Neural progenitor cell (in vitro differentiated cells): ENCODE measurements at regions not wholly inside any gene's neighbourhood (a gene's known extent, or its start where the extent isn't known, plus 50 kb on each side); places are given as distances from the start of the nearest gene placed in this dataset.

ENCODE experiments used
- DNase-seq: peaks from one replicate; pipeline ENCODE4 v3.0.0-alpha.2; 2016; ENCODE audit warnings: low spot score
- H2AFZ ChIP-seq: fragments of 200-600 bp; sonication (generic); replicated peaks from 2 replicates; pipeline ENCODE4 v1.6.1; 2016; ENCODE audit warnings: antibody characterized with exemption
- H3F3A ChIP-seq: fragments of 200-600 bp; sonication (generic); 2 replicates; pipeline ENCODE4 v1.6.1; 2016; ENCODE audit warnings: antibody characterized with exemption, low read depth
- H3K27ac ChIP-seq: fragments of 200-600 bp; sonication (generic); 2 replicates; pipeline ENCODE4 v1.5.1; 2016; ENCODE audit warnings: mild to moderate bottlenecking
- H3K27me3 ChIP-seq: fragments of 200-600 bp; sonication (generic); 2 replicates; pipeline ENCODE4 v1.6.1; 2016; ENCODE audit warnings: mild to moderate bottlenecking, moderate library complexity
- H3K36me3 ChIP-seq: fragments of 200-600 bp; sonication (generic); 2 replicates; pipeline ENCODE4 v1.5.1; 2016
- H3K4me1 ChIP-seq: fragments of 200-600 bp; sonication (generic); 2 replicates; pipeline ENCODE4 v1.6.1; 2016; ENCODE audit warnings: mixed run types
- H3K4me2 ChIP-seq: fragments of 200-600 bp; sonication (generic); 2 replicates; pipeline ENCODE4 v1.6.1; 2016
- H3K4me3 ChIP-seq: fragments of 200-600 bp; sonication (generic); 2 replicates; pipeline ENCODE4 v1.5.1; 2016
- H3K79me2 ChIP-seq: fragments of 200-600 bp; sonication (generic); 2 replicates; pipeline ENCODE4 v1.6.1; 2016; ENCODE audit warnings: low read depth
- H3K9ac ChIP-seq: fragments of 200-600 bp; sonication (generic); 2 replicates; pipeline ENCODE4 v1.6.1; 2016
- H3K9me3 ChIP-seq: fragments of 200-600 bp; sonication (generic); 2 replicates; pipeline ENCODE4 v1.5.1; 2016; ENCODE audit warnings: low read depth
- H4K20me1 ChIP-seq: fragments of 200-600 bp; sonication (generic); 2 replicates; pipeline ENCODE4 v1.6.1; 2016; ENCODE audit warnings: low read depth
- H3K27ac Mint-ChIP-seq: 3 replicates; pipeline ENCODE4 v1.8.0; 2021; ENCODE audit warnings: mixed read lengths
- H3K27me3 Mint-ChIP-seq: 2 replicates; pipeline ENCODE4 v1.8.0; 2022; ENCODE audit warnings: low read depth, mild to moderate bottlenecking, inconsistent platforms, moderate library complexity, mixed read lengths; ENCODE audit not compliant: insufficient read depth
- H3K36me3 Mint-ChIP-seq: 3 replicates; pipeline ENCODE4 v1.8.0; 2021; ENCODE audit warnings: mixed read lengths
- H3K4me1 Mint-ChIP-seq: 3 replicates; pipeline ENCODE4 v1.8.0; 2021; ENCODE audit warnings: mixed read lengths
- H3K4me3 Mint-ChIP-seq: 3 replicates; pipeline ENCODE4 v1.8.0; 2021; ENCODE audit warnings: mild to moderate bottlenecking, moderate library complexity, mixed read lengths
- H3K9me3 Mint-ChIP-seq: 3 replicates; pipeline ENCODE4 v1.8.0; 2020; ENCODE audit warnings: mixed read lengths
- CTCF ChIP-seq: fragments of 200-600 bp; sonication (generic); IDR thresholded peaks from 2 replicates; pipeline ENCODE4 v1.5.1; 2017; ENCODE audit warnings: antibody characterized with exemption, mild to moderate bottlenecking
- EZH2 ChIP-seq: fragments of 200-600 bp; sonication (generic); IDR thresholded peaks from 2 replicates; pipeline ENCODE4 v1.6.1; 2017; ENCODE audit warnings: antibody characterized with exemption, mild to moderate bottlenecking, moderate library complexity
- EZH2phosphoT487 ChIP-seq: fragments of 200-600 bp; sonication (generic); IDR thresholded peaks from 2 replicates; pipeline ENCODE4 v1.6.1; 2017; ENCODE audit warnings: antibody characterized with exemption

- no peak overlapping the region for H3K4me2 ChIP-seq
- no peaks in the 10 kb centered on the region for H3K27me3 Mint-ChIP-seq
- H3K4me1 ChIP-seq: no peaks in the 10 kb centered on the region
Measured at GRCh38 chr12:118747771-118748170, 233.6 kb upstream of the SRRM4 start.

GRCh38 chr12:118748478-118749380 lies 232.6 kb upstream of the SRRM4 start:
- no peak overlapping the region for H3K27ac Mint-ChIP-seq
- H3K4me1 Mint-ChIP-seq: no peaks in the 10 kb centered on the region
- Histone ChIP-seq H3K4me2 (no peak overlapping the region), H3K27me3 (no peaks in the 10 kb centered on the region), H3K27ac (no peak overlapping the region), H3K79me2 (no peaks in the 10 kb centered on the region), H3K4me1 (no peaks in the 10 kb centered on the region), H3K36me3 (no peaks in the 10 kb centered on the region), H2AFZ (no peak overlapping the region), H3F3A (no peaks in the 10 kb centered on the region), H4K20me1 (no peaks in the 10 kb centered on the region), H3K9ac (no peak overlapping the region), H3K9me3 (no peaks in the 10 kb centered on the region), H3K4me3 (no peak overlapping the region)
- H3K4me3 Mint-ChIP-seq: no peak overlapping the region
- H3K9me3 Mint-ChIP-seq: no peaks in the 10 kb centered on the region
- no peak for DNase-seq
- TF ChIP-seq CTCF (no peak), EZH2 (no peak), EZH2phosphoT487 (no peak)
- no peaks in the 10 kb centered on the region for H3K27me3 Mint-ChIP-seq
- no peaks in the 10 kb centered on the region for H3K36me3 Mint-ChIP-seq

More at GRCh38 chr12:118747771-118748170, 233.6 kb upstream of the SRRM4 start:
- H3K27ac ChIP-seq: no peak overlapping the region
- no peaks in the 10 kb centered on the region for H3K27me3 ChIP-seq
- DNase-seq: no peak
- H3K36me3 ChIP-seq: no peaks in the 10 kb centered on the region
- no peaks in the 10 kb centered on the region for H3F3A ChIP-seq
- no peak overlapping the region for H3K9ac ChIP-seq
- no peak for TF ChIP-seq EZH2phosphoT487
- no peak for TF ChIP-seq CTCF
- no peak for TF ChIP-seq EZH2
- H3K79me2 ChIP-seq: no peaks in the 10 kb centered on the region
- no peak overlapping the region for H3K4me3 Mint-ChIP-seq
- H3K4me1 Mint-ChIP-seq: no peaks in the 10 kb centered on the region
- H3K9me3 ChIP-seq: no peaks in the 10 kb centered on the region
- no peaks in the 10 kb centered on the region for H3K9me3 Mint-ChIP-seq
- no peaks in the 10 kb centered on the region for H3K36me3 Mint-ChIP-seq
- H2AFZ ChIP-seq: no peak overlapping the region
- H3K4me3 ChIP-seq: no peak overlapping the region
- H4K20me1 ChIP-seq: no peaks in the 10 kb centered on the region
- H3K27ac Mint-ChIP-seq: no peak overlapping the region

- Mint-ChIP-seq H3K27ac (no peak overlapping the region), H3K36me3 (no peaks in the 10 kb centered on the region), H3K9me3 (no peaks in the 10 kb centered on the region), H3K4me1 (no peaks in the 10 kb centered on the region), H3K27me3 (no peaks in the 10 kb centered on the region), H3K4me3 (no peak overlapping the region)
- Histone ChIP-seq H2AFZ (no peak overlapping the region), H3F3A (no peaks in the 10 kb centered on the region), H4K20me1 (no peaks in the 10 kb centered on the region), H3K4me2 (no peak overlapping the region), H3K36me3 (no peaks in the 10 kb centered on the region), H3K27ac (no peak overlapping the region), H3K27me3 (no peaks in the 10 kb centered on the region), H3K9ac (no peak overlapping the region), H3K4me3 (no peak overlapping the region), H3K79me2 (no peaks in the 10 kb centered on the region), H3K9me3 (no peaks in the 10 kb centered on the region), H3K4me1 (no peaks in the 10 kb centered on the region)
- no peak for DNase-seq
- TF ChIP-seq EZH2phosphoT487 (no peak), EZH2 (no peak)
Measured at GRCh38 chr12:118749646-118750045, 231.7 kb upstream of the SRRM4 start.

- H3K27me3 Mint-ChIP-seq: no peaks in the 10 kb centered on the region
- Histone ChIP-seq H3K36me3 (no peaks in the 10 kb centered on the region), H3K9me3 (no peaks in the 10 kb centered on the region), H3K79me2 (no peaks in the 10 kb centered on the region), H2AFZ (no peak overlapping the region), H3K4me3 (no peak overlapping the region), H3F3A (no peaks in the 10 kb centered on the region), H3K27me3 (no peaks in the 10 kb centered on the region), H3K4me2 (no peak overlapping the region), H3K4me1 (no peaks in the 10 kb centered on the region), H4K20me1 (no peaks in the 10 kb centered on the region), H3K9ac (no peak overlapping the region), H3K27ac (no peak overlapping the region)
- TF ChIP-seq EZH2 (no peak), CTCF (no peak), EZH2phosphoT487 (no peak)
- DNase-seq: no peak
- no peaks in the 10 kb centered on the region for H3K4me1 Mint-ChIP-seq
- no peaks in the 10 kb centered on the region for H3K9me3 Mint-ChIP-seq
- no peak overlapping the region for H3K4me3 Mint-ChIP-seq
- no peak overlapping the region for H3K27ac Mint-ChIP-seq
- H3K36me3 Mint-ChIP-seq: no peaks in the 10 kb centered on the region
Measured at GRCh38 chr12:118750666-118751065, 230.7 kb upstream of the SRRM4 start.
